ENCODE measurements at regions not wholly inside any gene's neighbourhood (a gene's known extent, or its start where the extent isn't known, plus 50 kb on each side); places are given as distances from the start of the nearest gene placed in this dataset.
A peak's percentile ranks its signal among the peaks of the same experiment; 100 is the strongest.

DNA sequence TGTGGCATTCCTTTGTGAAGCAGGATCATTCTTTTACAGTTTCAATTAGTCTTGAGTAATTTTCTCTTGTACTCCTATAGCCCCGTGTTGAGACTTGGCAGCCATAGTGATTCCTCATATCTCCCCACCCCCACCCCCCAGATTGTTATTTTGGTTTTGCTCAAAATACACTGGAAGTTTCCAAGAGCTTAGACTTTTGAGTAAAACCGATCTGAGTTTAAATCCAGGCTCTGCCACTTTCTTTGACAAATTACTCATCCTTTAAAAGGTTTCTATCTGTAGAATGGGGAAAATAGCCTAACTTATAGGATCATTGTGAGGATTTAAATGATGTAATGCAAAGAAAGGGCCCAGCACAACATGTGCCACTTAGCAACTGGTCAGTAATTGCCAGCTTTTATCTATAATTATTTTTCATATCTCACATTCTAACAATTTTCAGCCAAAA, 53.1 kb upstream of the RC3H1 start (continued):
- TF ChIP-seq, protein P1, sequence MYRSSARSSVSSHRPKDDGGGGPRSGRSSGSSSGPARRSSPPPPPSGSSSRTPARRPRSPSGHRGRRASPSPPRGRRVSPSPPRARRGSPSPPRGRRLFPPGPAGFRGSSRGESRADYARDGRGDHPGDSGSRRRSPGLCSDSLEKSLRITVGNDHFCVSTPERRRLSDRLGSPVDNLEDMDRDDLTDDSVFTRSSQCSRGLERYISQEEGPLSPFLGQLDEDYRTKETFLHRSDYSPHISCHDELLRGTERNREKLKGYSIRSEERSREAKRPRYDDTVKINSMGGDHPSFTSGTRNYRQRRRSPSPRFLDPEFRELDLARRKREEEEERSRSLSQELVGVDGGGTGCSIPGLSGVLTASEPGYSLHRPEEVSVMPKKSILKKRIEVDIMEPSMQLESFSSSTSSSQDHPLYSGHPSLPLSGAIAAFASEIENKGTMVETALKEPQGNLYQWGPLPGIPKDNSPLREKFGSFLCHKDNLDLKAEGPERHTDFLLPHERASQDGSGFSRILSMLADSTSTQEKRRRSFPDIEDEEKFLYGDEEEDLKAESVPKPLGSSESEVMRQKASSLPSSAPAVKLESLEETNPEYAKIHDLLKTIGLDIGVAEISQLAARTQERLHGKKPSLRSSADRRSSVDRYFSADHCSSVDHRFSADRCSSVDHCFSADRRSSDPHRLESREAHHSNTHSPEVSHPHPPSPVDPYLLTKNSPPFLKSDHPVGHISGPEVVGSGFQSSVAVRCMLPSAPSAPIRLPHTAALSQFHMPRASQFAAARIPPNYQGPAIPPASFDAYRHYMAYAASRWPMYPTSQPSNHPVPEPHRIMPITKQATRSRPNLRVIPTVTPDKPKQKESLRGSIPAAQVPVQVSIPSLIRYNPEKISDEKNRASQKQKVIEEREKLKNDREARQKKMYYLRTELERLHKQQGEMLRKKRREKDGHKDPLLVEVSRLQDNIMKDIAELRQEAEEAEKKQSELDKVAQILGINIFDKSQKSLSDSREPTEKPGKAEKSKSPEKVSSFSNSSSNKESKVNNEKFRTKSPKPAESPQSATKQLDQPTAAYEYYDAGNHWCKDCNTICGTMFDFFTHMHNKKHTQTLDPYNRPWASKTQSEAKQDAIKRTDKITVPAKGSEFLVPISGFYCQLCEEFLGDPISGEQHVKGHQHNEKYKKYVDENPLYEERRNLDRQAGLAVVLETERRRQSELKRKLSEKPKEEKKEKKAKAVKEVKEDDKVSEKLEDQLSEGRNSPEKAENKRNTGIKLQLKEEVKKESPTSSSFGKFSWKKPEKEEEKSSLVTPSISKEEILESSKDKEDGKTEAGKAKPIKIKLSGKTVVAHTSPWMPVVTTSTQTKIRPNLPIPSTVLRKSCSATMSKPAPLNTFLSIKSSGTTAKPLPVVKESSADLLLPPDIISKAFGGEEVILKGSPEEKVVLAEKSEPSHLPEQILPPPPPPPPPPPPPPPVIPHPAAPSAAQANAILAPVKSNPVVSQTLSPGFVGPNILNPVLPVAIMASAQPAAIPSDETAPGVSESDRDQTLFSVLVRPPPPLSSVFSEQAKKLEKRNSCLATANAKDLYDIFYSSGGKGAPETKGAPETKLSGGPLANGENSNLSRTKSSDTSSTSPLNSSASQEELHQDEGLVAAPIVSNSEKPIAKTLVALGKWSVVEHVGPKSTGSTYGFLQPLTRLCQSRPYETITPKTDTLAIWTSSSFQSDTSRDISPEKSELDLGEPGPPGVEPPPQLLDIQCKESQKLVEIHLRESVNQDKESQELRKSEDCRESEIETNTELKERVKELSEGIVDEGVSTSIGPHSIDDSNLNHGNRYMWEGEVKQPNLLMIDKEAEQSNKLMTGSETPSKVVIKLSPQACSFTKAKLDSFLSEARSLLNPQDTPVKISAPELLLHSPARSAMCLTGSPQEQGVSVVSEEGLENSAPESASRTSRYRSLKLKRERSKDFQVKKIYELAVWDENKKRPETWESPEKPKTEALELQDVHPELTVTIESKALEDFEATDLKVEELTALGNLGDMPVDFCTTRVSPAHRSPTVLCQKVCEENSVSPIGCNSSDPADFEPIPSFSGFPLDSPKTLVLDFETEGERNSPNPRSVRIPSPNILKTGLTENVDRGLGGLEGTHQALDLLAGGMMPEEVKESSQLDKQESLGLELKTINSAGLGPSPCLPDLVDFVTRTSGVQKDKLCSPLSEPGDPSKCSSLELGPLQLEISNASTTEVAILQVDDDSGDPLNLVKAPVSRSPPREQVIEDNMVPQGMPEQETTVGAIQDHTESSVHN (IDR thresholded peaks at IDR 0.05; ENCODE audit: borderline replicate concordance in 1 of 2, low read depth in 1 of 2): no peak
- peak; percentile 50; the same call in 1 of the 2 replicates for TF ChIP-seq ATF7 (IDR thresholded peaks at IDR 0.05)
- TF ChIP-seq NCOA1 (IDR thresholded peaks at IDR 0.05; ENCODE audit: low read depth): no peak
- TF ChIP-seq, protein P2, sequence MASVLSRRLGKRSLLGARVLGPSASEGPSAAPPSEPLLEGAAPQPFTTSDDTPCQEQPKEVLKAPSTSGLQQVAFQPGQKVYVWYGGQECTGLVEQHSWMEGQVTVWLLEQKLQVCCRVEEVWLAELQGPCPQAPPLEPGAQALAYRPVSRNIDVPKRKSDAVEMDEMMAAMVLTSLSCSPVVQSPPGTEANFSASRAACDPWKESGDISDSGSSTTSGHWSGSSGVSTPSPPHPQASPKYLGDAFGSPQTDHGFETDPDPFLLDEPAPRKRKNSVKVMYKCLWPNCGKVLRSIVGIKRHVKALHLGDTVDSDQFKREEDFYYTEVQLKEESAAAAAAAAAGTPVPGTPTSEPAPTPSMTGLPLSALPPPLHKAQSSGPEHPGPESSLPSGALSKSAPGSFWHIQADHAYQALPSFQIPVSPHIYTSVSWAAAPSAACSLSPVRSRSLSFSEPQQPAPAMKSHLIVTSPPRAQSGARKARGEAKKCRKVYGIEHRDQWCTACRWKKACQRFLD (CRISPR knock-in tag; IDR thresholded peaks at IDR 0.05): peak; percentile 27; the same call in 1 of the 2 replicates
- TF ChIP-seq HMGN3 (IDR thresholded peaks at IDR 0.05; ENCODE audit: borderline replicate concordance, extremely low read depth, insufficient read length, low read depth, low read length): no peak
- no peak for TF ChIP-seq NKRF (IDR thresholded peaks at IDR 0.05; ENCODE audit: borderline replicate concordance)
- no peak for TF ChIP-seq LCOR (CRISPR knock-in tag; IDR thresholded peaks at IDR 0.05)
- peak; percentile 76 for TF ChIP-seq NFRKB (IDR thresholded peaks at IDR 0.05; ENCODE audit: low read depth)
- no peak for TF ChIP-seq ZBTB9 (CRISPR knock-in tag; IDR thresholded peaks at IDR 0.05)
- peak; percentile 29; the same call in 1 of the 2 replicates for TF ChIP-seq DMBX1 (CRISPR knock-in tag; IDR thresholded peaks at IDR 0.05; ENCODE audit: borderline replicate concordance)
- no peak for TF ChIP-seq POU5F1 (IDR thresholded peaks at IDR 0.05; ENCODE audit: borderline replicate concordance, low read depth, low read length, partially characterized antibody)
- no peak for TF ChIP-seq ZNF408 (CRISPR knock-in tag; IDR thresholded peaks at IDR 0.05; ENCODE audit: low read depth)
- peak in 1 of 3 experiments; percentile 50 for TF ChIP-seq YY1 (IDR thresholded peaks at IDR 0.05; ENCODE audit: borderline replicate concordance in 1 of 3, control insufficient read depth in 1 of 3, extremely low read depth in 1 of 3, insufficient read depth in 3 of 3, insufficient read length in 1 of 3, insufficient replicate concordance in 2 of 3, low read depth in 1 of 3, low read length in 2 of 3)
